Gastroesophageal sphincter (tissue), 3 donors: ENCODE measurements at regions not wholly inside any gene's neighbourhood (a gene's known extent, or its start where the extent isn't known, plus 50 kb on each side); places are given as distances from the start of the nearest gene placed in this dataset.

Experiments
- EP300 ChIP-seq: sonication (generic); formaldehyde crosslinking; IDR thresholded peaks from one replicate; pipeline ENCODE4 v1.6.1; 2017; ENCODE audit warnings: antibody characterized with exemption, mild to moderate bottlenecking
- POLR2A ChIP-seq, 2 donors: fragments of 450-650 bp; IDR thresholded peaks; one replicate each; pipeline ENCODE4 v1.6.1; 2017; ENCODE audit warnings: antibody characterized with exemption in 2 of 2, mild to moderate bottlenecking in 2 of 2, moderate library complexity in 1 of 2
- POLR2AphosphoS5 ChIP-seq: sonication (generic); formaldehyde crosslinking; IDR thresholded peaks from one replicate; pipeline ENCODE4 v1.6.1; 2017; ENCODE audit warnings: antibody characterized with exemption
- TF ChIP-seq, protein P1 (sequence below), 4 experiments: fragments of 200-600 bp in 2 of 4; fragments of 450-650 bp in 2 of 4; sonication (generic) in 1 of 4; IDR thresholded peaks; one replicate each; pipeline ENCODE4 v1.5.1; 2017 to 2019; ENCODE audit warnings: antibody characterized with exemption in 4 of 4, mild to moderate bottlenecking in 2 of 4, moderate library complexity in 2 of 4

DNA sequence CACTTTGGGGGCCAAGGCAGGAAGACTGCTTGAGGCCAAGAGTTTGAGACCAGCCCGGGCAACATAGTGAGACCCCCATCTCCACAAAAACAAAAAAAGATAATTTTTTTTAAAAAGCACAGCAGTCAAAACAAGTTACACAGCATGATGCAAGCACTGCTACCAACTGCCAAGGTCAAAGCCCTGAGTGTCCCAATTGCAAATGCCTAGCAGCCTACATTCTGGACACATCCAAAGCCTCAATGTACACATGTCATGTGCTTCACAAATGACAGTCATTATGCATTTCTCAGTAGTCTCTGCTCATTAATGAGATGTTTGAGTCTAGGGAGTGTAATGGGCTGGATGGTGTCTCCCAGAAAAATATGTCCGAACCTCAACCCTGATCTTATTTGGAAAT, 113.7 kb upstream of the CCND2 start:
- TF ChIP-seq POLR2AphosphoS5 (no peak), POLR2A (IDR thresholded peaks at IDR 0.05) (no peak), EP300 (no peak)
- TF ChIP-seq, protein P1, sequence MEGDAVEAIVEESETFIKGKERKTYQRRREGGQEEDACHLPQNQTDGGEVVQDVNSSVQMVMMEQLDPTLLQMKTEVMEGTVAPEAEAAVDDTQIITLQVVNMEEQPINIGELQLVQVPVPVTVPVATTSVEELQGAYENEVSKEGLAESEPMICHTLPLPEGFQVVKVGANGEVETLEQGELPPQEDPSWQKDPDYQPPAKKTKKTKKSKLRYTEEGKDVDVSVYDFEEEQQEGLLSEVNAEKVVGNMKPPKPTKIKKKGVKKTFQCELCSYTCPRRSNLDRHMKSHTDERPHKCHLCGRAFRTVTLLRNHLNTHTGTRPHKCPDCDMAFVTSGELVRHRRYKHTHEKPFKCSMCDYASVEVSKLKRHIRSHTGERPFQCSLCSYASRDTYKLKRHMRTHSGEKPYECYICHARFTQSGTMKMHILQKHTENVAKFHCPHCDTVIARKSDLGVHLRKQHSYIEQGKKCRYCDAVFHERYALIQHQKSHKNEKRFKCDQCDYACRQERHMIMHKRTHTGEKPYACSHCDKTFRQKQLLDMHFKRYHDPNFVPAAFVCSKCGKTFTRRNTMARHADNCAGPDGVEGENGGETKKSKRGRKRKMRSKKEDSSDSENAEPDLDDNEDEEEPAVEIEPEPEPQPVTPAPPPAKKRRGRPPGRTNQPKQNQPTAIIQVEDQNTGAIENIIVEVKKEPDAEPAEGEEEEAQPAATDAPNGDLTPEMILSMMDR (IDR thresholded peaks at IDR 0.05) = no peak
